ENCODE measurements at regions not wholly inside any gene's neighbourhood (a gene's known extent, or its start where the extent isn't known, plus 50 kb on each side); places are given as distances from the start of the nearest gene placed in this dataset.

GRCh38 chr18:30387401-30387800 is 655.1 kb downstream of the DSC3 start:
- ATAC-seq (ENCODE audit: insufficient read depth, low FRiP score), result no peak
- no peak overlapping the region for H3K27ac ChIP-seq (ENCODE audit: low read depth in 1 of 2, low read length in 1 of 2)

DNA sequence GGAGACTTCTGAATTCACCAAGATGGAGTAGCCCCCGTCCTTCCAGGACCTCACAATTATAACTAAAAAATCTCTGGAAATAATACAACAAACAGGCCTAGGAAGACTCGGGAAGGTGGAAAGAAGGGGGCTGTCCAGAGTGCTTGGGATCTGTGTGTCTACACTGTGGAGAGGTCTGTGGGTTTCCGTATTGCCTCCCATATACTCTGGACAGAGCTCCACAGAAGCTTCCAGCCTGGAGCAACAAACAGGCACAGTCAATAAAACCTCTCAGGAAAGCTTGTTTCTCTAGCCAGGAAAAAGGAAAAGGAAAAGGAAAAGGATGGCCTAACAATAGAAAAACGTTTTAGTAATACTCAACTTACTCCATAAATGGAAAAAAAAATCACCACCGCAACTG is 655.9 kb downstream of the DSC3 start:
- H3K9ac ChIP-seq (ENCODE audit: insufficient read depth in 1 of 2, low read length in 2 of 2), result no peak overlapping the region
- WGBS, 2 donors, result 36 to 42% methylated on average over 5 of the region's 5 CpGs
- no peak overlapping the region for H3K27ac ChIP-seq (ENCODE audit: low read depth in 1 of 2, low read length in 1 of 2)
- H3K9me3 ChIP-seq (ENCODE audit: control insufficient read depth in 4 of 4, insufficient read depth in 3 of 4, low read length in 3 of 4), result no peaks in the 10 kb centered on the region
- no peaks in the 10 kb centered on the region for H3K36me3 ChIP-seq (ENCODE audit: control insufficient read depth in 4 of 4, insufficient read depth in 4 of 4, low read length in 4 of 4)
- DNase-seq (peak in 1 of 3 donors; percentile 3), ATAC-seq (ENCODE audit: insufficient read depth, low FRiP score) (no peak)
- TF ChIP-seq, protein P1, sequence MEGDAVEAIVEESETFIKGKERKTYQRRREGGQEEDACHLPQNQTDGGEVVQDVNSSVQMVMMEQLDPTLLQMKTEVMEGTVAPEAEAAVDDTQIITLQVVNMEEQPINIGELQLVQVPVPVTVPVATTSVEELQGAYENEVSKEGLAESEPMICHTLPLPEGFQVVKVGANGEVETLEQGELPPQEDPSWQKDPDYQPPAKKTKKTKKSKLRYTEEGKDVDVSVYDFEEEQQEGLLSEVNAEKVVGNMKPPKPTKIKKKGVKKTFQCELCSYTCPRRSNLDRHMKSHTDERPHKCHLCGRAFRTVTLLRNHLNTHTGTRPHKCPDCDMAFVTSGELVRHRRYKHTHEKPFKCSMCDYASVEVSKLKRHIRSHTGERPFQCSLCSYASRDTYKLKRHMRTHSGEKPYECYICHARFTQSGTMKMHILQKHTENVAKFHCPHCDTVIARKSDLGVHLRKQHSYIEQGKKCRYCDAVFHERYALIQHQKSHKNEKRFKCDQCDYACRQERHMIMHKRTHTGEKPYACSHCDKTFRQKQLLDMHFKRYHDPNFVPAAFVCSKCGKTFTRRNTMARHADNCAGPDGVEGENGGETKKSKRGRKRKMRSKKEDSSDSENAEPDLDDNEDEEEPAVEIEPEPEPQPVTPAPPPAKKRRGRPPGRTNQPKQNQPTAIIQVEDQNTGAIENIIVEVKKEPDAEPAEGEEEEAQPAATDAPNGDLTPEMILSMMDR (IDR thresholded peaks at IDR 0.05; ENCODE audit: control extremely low read depth, extremely low read depth), result no peak
- no peak overlapping the region for H3K4me3 ChIP-seq
- H3K4me1 ChIP-seq (ENCODE audit: control insufficient read depth in 5 of 5, insufficient read depth in 5 of 5, low read length in 5 of 5), result no peaks in the 10 kb centered on the region
- H3K27me3 ChIP-seq (ENCODE audit: control insufficient read depth in 3 of 3, insufficient read depth in 3 of 3, low read length in 2 of 3), result no peaks in the 10 kb centered on the region

More at GRCh38 chr18:30387401-30387800, 655.1 kb downstream of the DSC3 start:
- Histone ChIP-seq H3K4me1 (ENCODE audit: control insufficient read depth in 5 of 5, insufficient read depth in 5 of 5, low read length in 5 of 5) (no peaks in the 10 kb centered on the region), H3K36me3 (ENCODE audit: control insufficient read depth in 4 of 4, insufficient read depth in 4 of 4, low read length in 4 of 4) (no peaks in the 10 kb centered on the region), H3K27me3 (ENCODE audit: control insufficient read depth in 3 of 3, insufficient read depth in 3 of 3, low read length in 2 of 3) (no peaks in the 10 kb centered on the region), H3K9me3 (ENCODE audit: control insufficient read depth in 4 of 4, insufficient read depth in 3 of 4, low read length in 3 of 4) (no peaks in the 10 kb centered on the region), H3K4me3 (no peak overlapping the region), H3K9ac (ENCODE audit: insufficient read depth in 1 of 2, low read length in 2 of 2) (no peak overlapping the region)
- 7 to 11% methylated on average over 2 of the region's 2 CpGs for WGBS, 2 donors
- TF ChIP-seq, protein P1 (IDR thresholded peaks at IDR 0.05; ENCODE audit: control extremely low read depth, extremely low read depth), result no peak
- DNase-seq, result no peak

DNA sequence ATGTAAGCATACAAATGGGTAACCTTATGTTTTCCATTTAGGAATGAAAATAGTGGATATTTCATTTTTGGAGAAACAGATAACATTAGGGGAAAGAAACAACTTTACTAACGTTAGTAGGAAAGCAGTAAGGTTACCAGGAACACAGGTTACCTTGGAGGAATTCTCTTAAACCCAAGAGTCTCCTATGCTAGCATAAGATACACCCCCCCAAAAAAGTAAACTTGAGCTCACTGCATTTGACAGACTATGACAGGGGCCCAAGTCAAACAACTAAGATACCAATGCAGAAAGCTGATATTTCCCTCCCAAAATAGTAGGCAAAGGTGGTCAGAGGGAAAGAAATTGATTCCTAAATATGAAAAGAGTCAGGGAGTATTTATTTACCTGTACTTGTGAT is 656.9 kb downstream of the DSC3 start:
- H3K4me1 ChIP-seq (ENCODE audit: control insufficient read depth in 5 of 5, insufficient read depth in 5 of 5, low read length in 5 of 5), result no peaks in the 10 kb centered on the region
- H3K9ac ChIP-seq (ENCODE audit: insufficient read depth in 1 of 2, low read length in 2 of 2), result no peak overlapping the region
- WGBS, 2 donors, result 61 to 71% methylated on average over 1 of the region's 1 CpG
- H3K36me3 ChIP-seq (ENCODE audit: control insufficient read depth in 4 of 4, insufficient read depth in 4 of 4, low read length in 4 of 4), result no peaks in the 10 kb centered on the region
- TF ChIP-seq, protein P1 (IDR thresholded peaks at IDR 0.05; ENCODE audit: control extremely low read depth, extremely low read depth), result no peak
- H3K9me3 ChIP-seq (ENCODE audit: control insufficient read depth in 4 of 4, insufficient read depth in 3 of 4, low read length in 3 of 4), result no peaks in the 10 kb centered on the region
- no peak overlapping the region for H3K27ac ChIP-seq (ENCODE audit: low read depth in 1 of 2, low read length in 1 of 2)
- DNase-seq (no peak), ATAC-seq (ENCODE audit: insufficient read depth, low FRiP score) (no peak)
- H3K4me3 ChIP-seq, result no peak overlapping the region
- no peaks in the 10 kb centered on the region for H3K27me3 ChIP-seq (ENCODE audit: control insufficient read depth in 3 of 3, insufficient read depth in 3 of 3, low read length in 2 of 3)

- H3K27ac ChIP-seq (ENCODE audit: low read depth in 1 of 2, low read length in 1 of 2), result no peak overlapping the region
- H3K27me3 ChIP-seq (ENCODE audit: control insufficient read depth in 3 of 3, insufficient read depth in 3 of 3, low read length in 2 of 3), result no peaks in the 10 kb centered on the region
- DNase-seq (no peak), ATAC-seq (ENCODE audit: insufficient read depth, low FRiP score) (no peak)
- no peak overlapping the region for H3K4me3 ChIP-seq
- H3K9me3 ChIP-seq (ENCODE audit: control insufficient read depth in 4 of 4, insufficient read depth in 3 of 4, low read length in 3 of 4), result peaks cover 0 to 2% (median 0%) of the 10 kb centered on the region in 4 donors
- TF ChIP-seq, protein P1 (IDR thresholded peaks at IDR 0.05; ENCODE audit: control extremely low read depth, extremely low read depth), result no peak
- H3K9ac ChIP-seq (ENCODE audit: insufficient read depth in 1 of 2, low read length in 2 of 2), result no peak overlapping the region
- no peaks in the 10 kb centered on the region for H3K36me3 ChIP-seq (ENCODE audit: control insufficient read depth in 4 of 4, insufficient read depth in 4 of 4, low read length in 4 of 4)
- H3K4me1 ChIP-seq (ENCODE audit: control insufficient read depth in 5 of 5, insufficient read depth in 5 of 5, low read length in 5 of 5), result no peaks in the 10 kb centered on the region
- 90 to 92% methylated on average over 2 of the region's 2 CpGs for WGBS, 2 donors
Observed at GRCh38 chr18:30381826-30382225, 660.7 kb downstream of the DSC3 start.

Data from lung (tissue), 11 donors.